H9 (cell line): ENCODE measurements at regions not wholly inside any gene's neighbourhood (a gene's known extent, or its start where the extent isn't known, plus 50 kb on each side); places are given as distances from the start of the nearest gene placed in this dataset.

ENCODE experiments used
- DNase-seq: peaks from one replicate; pipeline ENCODE4 v3.0.0-alpha.2; 2017
- H2AFZ ChIP-seq: one replicate; pipeline ENCODE4 v1.6.1; 2013; ENCODE audit warnings: mild to moderate bottlenecking, low read length, control low read depth, moderate library complexity
- H2AK5ac ChIP-seq: 2 replicates; pipeline ENCODE4 v1.6.1; 2013; ENCODE audit warnings: low read length, control low read depth, mixed read lengths; ENCODE audit not compliant: insufficient read length
- H2BK120ac ChIP-seq: one replicate; pipeline ENCODE4 v1.6.1; 2013; ENCODE audit warnings: low read depth, mild to moderate bottlenecking, low read length, control low read depth, inconsistent platforms; ENCODE audit not compliant: poor library complexity, severe bottlenecking
- H2BK12ac ChIP-seq: 2 replicates; pipeline ENCODE4 v1.6.1; 2013; ENCODE audit warnings: low read length, control low read depth, mixed read lengths, low read depth; ENCODE audit not compliant: insufficient read length
- H2BK15ac ChIP-seq: 2 replicates; pipeline ENCODE4 v1.6.1; 2013; ENCODE audit warnings: low read depth, low read length, control low read depth
- H2BK20ac ChIP-seq: one replicate; pipeline ENCODE4 v1.6.1; 2013; ENCODE audit warnings: low read depth, mild to moderate bottlenecking, low read length, control low read depth, inconsistent platforms; ENCODE audit not compliant: poor library complexity, severe bottlenecking
- H2BK5ac ChIP-seq: 2 replicates; pipeline ENCODE4 v1.6.1; 2013; ENCODE audit warnings: low read length, control low read depth, mixed read lengths; ENCODE audit not compliant: insufficient read length
- H3K14ac ChIP-seq: 2 replicates; pipeline ENCODE4 v1.6.1; 2013; ENCODE audit warnings: low read length, control low read depth; ENCODE audit not compliant: insufficient read depth
- H3K18ac ChIP-seq: 2 replicates; pipeline ENCODE4 v1.6.1; 2013; ENCODE audit warnings: low read depth, mild to moderate bottlenecking, mixed read lengths, low read length, control low read depth; ENCODE audit not compliant: insufficient read length
- H3K23ac ChIP-seq: 2 replicates; pipeline ENCODE4 v1.6.1; 2013; ENCODE audit warnings: low read length, control low read depth, mixed read lengths, low read depth; ENCODE audit not compliant: insufficient read length
- H3K23me2 ChIP-seq: 2 replicates; pipeline ENCODE4 v1.6.1; 2013; ENCODE audit warnings: low read depth, mild to moderate bottlenecking, mixed read lengths, low read length, control low read depth; ENCODE audit not compliant: insufficient read length, poor library complexity, severe bottlenecking
- H3K27ac ChIP-seq: 2 replicates; pipeline ENCODE4 v1.5.1; 2013; ENCODE audit warnings: low read length, control low read depth, mixed read lengths, low read depth; ENCODE audit not compliant: insufficient read length
- H3K27me3 ChIP-seq: 2 replicates; pipeline ENCODE4 v1.6.1; 2013; ENCODE audit warnings: low read length, control low read depth, inconsistent platforms; ENCODE audit not compliant: insufficient read depth
- H3K4ac ChIP-seq: 2 replicates; pipeline ENCODE4 v1.6.1; 2013; ENCODE audit warnings: low read depth, mild to moderate bottlenecking, control low read depth, inconsistent platforms, low read length, moderate library complexity
- H3K4me1 ChIP-seq: 2 replicates; pipeline ENCODE4 v1.6.1; 2013; ENCODE audit warnings: low read length, control low read depth, inconsistent platforms; ENCODE audit not compliant: insufficient read depth
- H3K4me2 ChIP-seq: 2 replicates; pipeline ENCODE4 v1.6.1; 2013; ENCODE audit warnings: low read length, control low read depth, mixed read lengths; ENCODE audit not compliant: insufficient read length, insufficient read depth
- H3K56ac ChIP-seq: 2 replicates; pipeline ENCODE4 v1.6.1; 2013; ENCODE audit warnings: low read depth, mild to moderate bottlenecking, mixed read lengths, low read length, control low read depth; ENCODE audit not compliant: insufficient read length
- H3K79me1 ChIP-seq: 2 replicates; pipeline ENCODE4 v1.6.1; 2013; ENCODE audit warnings: low read depth, mild to moderate bottlenecking, moderate library complexity, low read length, control low read depth, inconsistent platforms; ENCODE audit not compliant: insufficient read depth, poor library complexity, severe bottlenecking
- H3K79me2 ChIP-seq: 2 replicates; pipeline ENCODE4 v1.6.1; 2013; ENCODE audit warnings: low read length, control low read depth, inconsistent platforms; ENCODE audit not compliant: insufficient read depth
- H3K9ac ChIP-seq: 2 replicates; pipeline ENCODE4 v1.6.1; 2013; ENCODE audit warnings: low read length, control low read depth, mixed read lengths; ENCODE audit not compliant: insufficient read length; ENCODE audit errors: extremely low read depth
- H3K9me3 ChIP-seq: one replicate; pipeline ENCODE4 v1.6.1; 2013; ENCODE audit warnings: low read depth, low read length, inconsistent platforms; ENCODE audit not compliant: control insufficient read depth
- H3T11ph ChIP-seq: one replicate; pipeline ENCODE4 v1.6.1; 2013; ENCODE audit warnings: mild to moderate bottlenecking, low read length, control low read depth, inconsistent platforms
- H4K20me1 ChIP-seq: one replicate; pipeline ENCODE4 v1.6.1; 2013; ENCODE audit not compliant: control insufficient read depth, insufficient read length, insufficient read depth
- H4K5ac ChIP-seq: 2 replicates; pipeline ENCODE4 v1.6.1; 2013; ENCODE audit warnings: low read depth, mild to moderate bottlenecking, mixed read lengths, low read length, control low read depth; ENCODE audit not compliant: insufficient read length
- H4K8ac ChIP-seq: replicated peaks from 2 replicates; pipeline ENCODE4 v1.6.1; 2013; ENCODE audit warnings: low read length, control low read depth, mixed read lengths, low read depth; ENCODE audit not compliant: insufficient read length
- H4K91ac ChIP-seq: 2 replicates; pipeline ENCODE4 v1.6.1; 2013; ENCODE audit warnings: low read depth, mild to moderate bottlenecking, moderate library complexity, mixed read lengths, low read length, control low read depth; ENCODE audit not compliant: insufficient read length
- H3K27ac Mint-ChIP-seq, 3 experiments: 2 replicates in 2 of 3; 3 replicates in 1 of 3; pipeline ENCODE4 v1.8.0; 2020 to 2021; ENCODE audit warnings: mixed read lengths in 3 of 3, mild to moderate bottlenecking in 1 of 3, moderate library complexity in 1 of 3
- H3K27me3 Mint-ChIP-seq: 2 replicates; pipeline ENCODE4 v1.8.0; 2021; ENCODE audit warnings: low read depth, mild to moderate bottlenecking, moderate library complexity, mixed read lengths
- H3K36me3 Mint-ChIP-seq, 3 experiments: 2 replicates in 2 of 3; 3 replicates in 1 of 3; pipeline ENCODE4 v1.8.0; 2020 to 2021; ENCODE audit warnings: low read depth in 3 of 3, mixed read lengths in 3 of 3; ENCODE audit not compliant: insufficient read depth in 1 of 3
- H3K4me1 Mint-ChIP-seq, 2 experiments: 2 replicates each; pipeline ENCODE4 v1.8.0; 2020; ENCODE audit warnings: mixed read lengths in 2 of 2
- H3K4me3 Mint-ChIP-seq, 2 experiments: 2 replicates in 1 of 2; 3 replicates in 1 of 2; pipeline ENCODE4 v1.8.0; 2020 to 2021; ENCODE audit warnings: mild to moderate bottlenecking in 2 of 2, mixed read lengths in 2 of 2, moderate library complexity in 1 of 2
- H3K9me3 Mint-ChIP-seq, 2 experiments: 2 replicates in 1 of 2; 3 replicates in 1 of 2; pipeline ENCODE4 v1.8.0; 2020; ENCODE audit warnings: mild to moderate bottlenecking in 2 of 2, mixed read lengths in 2 of 2, moderate library complexity in 1 of 2
- WGBS: extraction: QIAGEN DNeasy Blood & Tissue Kit; methylation state at CpG from one replicate; pipeline ENCODE4 v1.1.7; 2013; ENCODE audit warnings: missing lambda C conversion rate, low lambda C conversion rate, mixed read lengths; ENCODE audit not compliant: insufficient read length; ENCODE audit errors: extremely low coverage; 5-methylcytosine and 5-hydroxymethylcytosine counted together
- TF ChIP-seq, protein P1 (sequence below): fragments of 200-600 bp; sonication (generic); conservative IDR thresholded peaks from 3 replicates; pipeline ENCODE4 v1.8.0; 2021; ENCODE audit warnings: antibody characterized with exemption, mild to moderate bottlenecking

DNA sequence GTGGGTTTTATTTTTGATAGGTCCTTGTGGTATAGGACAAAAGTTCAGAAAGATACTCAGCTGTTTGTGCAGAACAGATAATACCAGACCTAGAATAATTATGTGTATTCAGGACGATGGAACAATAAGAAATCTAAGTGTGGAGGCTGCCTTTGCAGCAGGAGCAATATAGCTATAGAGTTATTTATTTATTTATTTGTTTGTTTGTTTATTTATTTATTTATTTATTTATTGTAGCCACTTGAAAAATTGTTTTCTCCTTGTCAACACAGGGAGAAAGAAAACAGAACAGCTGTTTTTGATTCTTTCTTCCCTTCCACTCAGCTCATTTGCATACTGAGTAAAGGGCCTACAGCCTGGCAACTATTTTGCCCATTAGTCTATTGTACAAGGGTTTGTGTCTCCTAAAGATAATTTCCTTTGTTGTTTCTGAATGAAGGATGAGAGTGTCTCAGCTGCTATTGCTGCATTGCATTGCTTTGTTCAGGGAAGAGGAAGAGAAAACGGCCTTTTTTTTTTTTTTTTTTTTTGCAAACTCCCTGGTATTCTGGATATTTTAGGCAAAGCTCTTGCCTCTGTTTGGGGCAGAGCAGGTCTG lies 56.0 kb upstream of the ESX1 start:
- no peak overlapping the region for H3K18ac ChIP-seq
- H3T11ph ChIP-seq = no peak overlapping the region
- H3K23ac ChIP-seq = no peak overlapping the region
- no peak for DNase-seq
- no peaks in the 10 kb centered on the region for H3K27me3 ChIP-seq
- no peak overlapping the region for H2BK15ac ChIP-seq
- H3K4me2 ChIP-seq = no peak overlapping the region
- H3K9ac ChIP-seq = no peak overlapping the region
- no peak overlapping the region for H3K56ac ChIP-seq
- no peak overlapping the region for H2BK20ac ChIP-seq
- H2AFZ ChIP-seq = no peak overlapping the region
- Mint-ChIP-seq H3K9me3 (peaks cover 0 to 59% of the 10 kb centered on the region in 2 experiments; a peak in 2 of 5 replicates), H3K4me3 (no peak overlapping the region), H3K27ac (peak overlapping the region in 1 of 3 experiments; percentile 50; a peak in 1 of 7 replicates), H3K27me3 (no peaks in the 10 kb centered on the region), H3K36me3 (0 out of 7 replicates have a peak, but pooled peaks cover 0 to 2% (median 0%) of the 10 kb centered on the region in 3 experiments), H3K4me1 (peaks cover 10 to 21% of the 10 kb centered on the region in 2 experiments; a peak in 3 of 4 replicates)
- H2BK120ac ChIP-seq = no peak overlapping the region
- H4K20me1 ChIP-seq = no peaks in the 10 kb centered on the region
- TF ChIP-seq, protein P1, sequence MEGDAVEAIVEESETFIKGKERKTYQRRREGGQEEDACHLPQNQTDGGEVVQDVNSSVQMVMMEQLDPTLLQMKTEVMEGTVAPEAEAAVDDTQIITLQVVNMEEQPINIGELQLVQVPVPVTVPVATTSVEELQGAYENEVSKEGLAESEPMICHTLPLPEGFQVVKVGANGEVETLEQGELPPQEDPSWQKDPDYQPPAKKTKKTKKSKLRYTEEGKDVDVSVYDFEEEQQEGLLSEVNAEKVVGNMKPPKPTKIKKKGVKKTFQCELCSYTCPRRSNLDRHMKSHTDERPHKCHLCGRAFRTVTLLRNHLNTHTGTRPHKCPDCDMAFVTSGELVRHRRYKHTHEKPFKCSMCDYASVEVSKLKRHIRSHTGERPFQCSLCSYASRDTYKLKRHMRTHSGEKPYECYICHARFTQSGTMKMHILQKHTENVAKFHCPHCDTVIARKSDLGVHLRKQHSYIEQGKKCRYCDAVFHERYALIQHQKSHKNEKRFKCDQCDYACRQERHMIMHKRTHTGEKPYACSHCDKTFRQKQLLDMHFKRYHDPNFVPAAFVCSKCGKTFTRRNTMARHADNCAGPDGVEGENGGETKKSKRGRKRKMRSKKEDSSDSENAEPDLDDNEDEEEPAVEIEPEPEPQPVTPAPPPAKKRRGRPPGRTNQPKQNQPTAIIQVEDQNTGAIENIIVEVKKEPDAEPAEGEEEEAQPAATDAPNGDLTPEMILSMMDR = no peak
- no peak overlapping the region for H3K4ac ChIP-seq
- H4K8ac ChIP-seq = no peak overlapping the region
- H3K79me1 ChIP-seq = no peaks in the 10 kb centered on the region
- no peak overlapping the region for H4K5ac ChIP-seq
- H2AK5ac ChIP-seq = no peak overlapping the region
- H4K91ac ChIP-seq = no peak overlapping the region
- no CpG with 5 or more reads among the region's 2 CpGs for WGBS
- H3K4me1 ChIP-seq = no peaks in the 10 kb centered on the region
- no peaks in the 10 kb centered on the region for H3K79me2 ChIP-seq
- no peak overlapping the region for H3K14ac ChIP-seq
- peaks cover 5% of the 10 kb centered on the region for H3K9me3 ChIP-seq
- no peak overlapping the region for H3K27ac ChIP-seq
- no peak overlapping the region for H2BK5ac ChIP-seq
- H2BK12ac ChIP-seq = no peak overlapping the region
- no peaks in the 10 kb centered on the region for H3K23me2 ChIP-seq
